HepG2 (cell line): ENCODE measurements at regions not wholly inside any gene's neighbourhood (a gene's known extent, or its start where the extent isn't known, plus 50 kb on each side); places are given as distances from the start of the nearest gene placed in this dataset.

Experiments
- ATF1 ChIP-seq: IDR thresholded peaks from 2 replicates; pipeline ENCODE4 v1.6.1; 2016; ENCODE audit warnings: mild to moderate bottlenecking, control low read depth
- CTCF ChIP-seq: sonication (generic); formaldehyde crosslinking; IDR thresholded peaks from 2 replicates; pipeline ENCODE4 v1.5.0; 2020; ENCODE audit warnings: mild to moderate bottlenecking, missing genetic modification reagents, moderate library complexity
- EZH2 ChIP-seq: conservative IDR thresholded peaks from 2 replicates; pipeline ENCODE4 v1.6.1; 2012; ENCODE audit warnings: mild to moderate bottlenecking, low read depth, low read length, moderate library complexity
- NBN ChIP-seq: fragments of 450-650 bp; conservative IDR thresholded peaks from 2 replicates; pipeline ENCODE4 v1.6.1; 2017
- PBX3 ChIP-seq: sonication (generic); formaldehyde crosslinking; IDR thresholded peaks from 2 replicates; pipeline ENCODE4 v1.8.1; 2023; ENCODE audit warnings: missing genetic modification reagents, inconsistent platforms, borderline replicate concordance
- POLR2A ChIP-seq, 2 experiments: IDR thresholded peaks; 2 replicates each; pipeline ENCODE4 v1.6.1; 2011; ENCODE audit warnings: low read depth in 2 of 2, low read length in 2 of 2, mild to moderate bottlenecking in 1 of 2, moderate library complexity in 1 of 2; ENCODE audit not compliant: insufficient read depth in 1 of 2
- SPEN ChIP-seq: sonication (generic); formaldehyde crosslinking; IDR thresholded peaks from 2 replicates; pipeline ENCODE4 v1.5.1; 2020; ENCODE audit warnings: low read depth, mild to moderate bottlenecking, missing genetic modification reagents
- TAF1 ChIP-seq: sonication (generic); formaldehyde crosslinking; IDR thresholded peaks from 2 replicates; pipeline ENCODE4 v1.4.0; 2020; ENCODE audit warnings: missing genetic modification reagents
- ZBTB33 ChIP-seq: sonication (generic); formaldehyde crosslinking; IDR thresholded peaks from 2 replicates; pipeline ENCODE4 v1.4.0; 2020; ENCODE audit warnings: missing genetic modification reagents
- ZBTB8A ChIP-seq: sonication (generic); formaldehyde crosslinking; IDR thresholded peaks from 2 replicates; pipeline ENCODE4 v1.4.0; 2020; ENCODE audit warnings: mild to moderate bottlenecking, low read depth, missing genetic modification reagents, borderline replicate concordance
- ZNF251 ChIP-seq: sonication (generic); formaldehyde crosslinking; IDR thresholded peaks from 2 replicates; pipeline ENCODE4 v1.9.0; 2021; ENCODE audit warnings: mild to moderate bottlenecking, missing genetic modification reagents
- ZNF253 ChIP-seq: sonication (generic); formaldehyde crosslinking; IDR thresholded peaks from 2 replicates; pipeline ENCODE4 v1.8.0; 2022; ENCODE audit warnings: mild to moderate bottlenecking, missing genetic modification reagents, borderline replicate concordance
- ZNF292 ChIP-seq: sonication (generic); formaldehyde crosslinking; IDR thresholded peaks from 2 replicates; pipeline ENCODE4 v1.8.1; 2022; ENCODE audit warnings: mild to moderate bottlenecking, low read depth, missing genetic modification reagents, borderline replicate concordance

GRCh38 chr5:2857837-2858236 is 106.4 kb upstream of the IRX2 start:
- TF ChIP-seq ZNF253 (CRISPR knock-in tag) (no peak), EZH2 (no peak), TAF1 (CRISPR knock-in tag) (no peak), CTCF (no peak), NBN (no peak), POLR2A (IDR thresholded peaks at IDR 0.05; ENCODE audit: insufficient read depth in 1 of 2, low read depth in 2 of 2, low read length in 2 of 2) (no peak), SPEN (CRISPR knock-in tag) (no peak), ZNF251 (no peak), ZNF292 (CRISPR knock-in tag) (no peak), PBX3 (no peak), ZBTB8A (CRISPR knock-in tag) (no peak), ATF1 (CRISPR knock-in tag) (no peak), ZBTB33 (no peak)
